H1 (cell line): ENCODE measurements at regions not wholly inside any gene's neighbourhood (a gene's known extent, or its start where the extent isn't known, plus 50 kb on each side); places are given as distances from the start of the nearest gene placed in this dataset.

Source experiments
- CTCF ChIA-PET: fragments of 300-600 bp; sonication (Branson Sonifier 250); formaldehyde crosslinking; loops from one replicate; lab custom pipeline; 2021; ENCODE audit not compliant: partially characterized antibody; lab: Charles Lee
- POLR2A ChIA-PET: fragments of 300-600 bp; sonication (Branson Sonifier 250); formaldehyde crosslinking; loops from one replicate; lab custom pipeline; 2021; ENCODE audit warnings: inconsistent platforms; ENCODE audit not compliant: partially characterized antibody; lab: Charles Lee
- DNase-seq, 2 experiments: peaks; one replicate each; pipeline versions ENCODE4 v3.0.0 to v3.0.0-alpha.2; 2010 to 2022; ENCODE audit warnings: low spot score in 2 of 2, low read depth in 1 of 2, mixed read lengths in 1 of 2
- FAIRE-seq: peaks from 2 replicates; lab custom pipeline; 2011; peaks lifted over from hg19 to GRCh38; lab: Jason Lieb, UNC
- H2AFZ ChIP-seq: 2 replicates; pipeline ENCODE4 v1.8.1; 2012; ENCODE audit warnings: low read length, inconsistent platforms
- H2AK5ac ChIP-seq: 2 replicates; pipeline ENCODE4 v1.6.1; 2013; ENCODE audit warnings: low read depth, low read length
- H2BK120ac ChIP-seq: replicated peaks from 2 replicates; pipeline ENCODE3; 2013; ENCODE audit warnings: low read depth, low read length, inconsistent platforms
- H2BK12ac ChIP-seq: 2 replicates; pipeline ENCODE4 v1.6.1; 2013; ENCODE audit warnings: low read depth, low read length
- H2BK15ac ChIP-seq: 2 replicates; pipeline ENCODE4 v1.6.1; 2013; ENCODE audit warnings: low read length
- H2BK20ac ChIP-seq: 2 replicates; pipeline ENCODE4 v1.6.1; 2013; ENCODE audit warnings: low read length
- H2BK5ac ChIP-seq: 2 replicates; pipeline ENCODE4 v1.6.1; 2013; ENCODE audit warnings: low read depth, low read length
- H3K14ac ChIP-seq: 2 replicates; pipeline ENCODE4 v1.6.1; 2013; ENCODE audit warnings: inconsistent platforms; ENCODE audit not compliant: insufficient read length
- H3K18ac ChIP-seq: 2 replicates; pipeline ENCODE4 v1.6.1; 2013; ENCODE audit warnings: low read length; ENCODE audit errors: extremely low read depth
- H3K23ac ChIP-seq: 2 replicates; pipeline ENCODE4 v1.6.1; 2013; ENCODE audit warnings: inconsistent platforms; ENCODE audit not compliant: insufficient read length
- H3K23me2 ChIP-seq: 2 replicates; pipeline ENCODE4 v1.6.1; 2013; ENCODE audit warnings: low read depth, low read length
- H3K27ac ChIP-seq: 2 replicates; pipeline ENCODE4 v1.6.1; 2011; ENCODE audit warnings: low read depth, low read length, inconsistent platforms
- H3K27me3 ChIP-seq, 4 experiments: replicated peaks in 1 of 4; 1 replicate in 1 of 4; 2 replicates in 3 of 4; pipeline versions ENCODE4 v1.6.1 to v1.8.1; 2011 to 2013; ENCODE audit warnings: low read length in 3 of 4, mild to moderate bottlenecking in 3 of 4, inconsistent platforms in 2 of 4, mixed read lengths in 2 of 4, moderate library complexity in 1 of 4; ENCODE audit not compliant: control insufficient read depth in 3 of 4, insufficient read depth in 3 of 4; ENCODE audit errors: extremely low read depth in 1 of 4
- H3K36me3 ChIP-seq, 4 experiments: 2 replicates each; pipeline versions ENCODE4 v1.6.1 to v1.8.1; 2011 to 2013; ENCODE audit warnings: mild to moderate bottlenecking in 4 of 4, low read length in 3 of 4, moderate library complexity in 2 of 4, control low read depth in 1 of 4, inconsistent platforms in 1 of 4; ENCODE audit not compliant: insufficient read depth in 4 of 4, control insufficient read depth in 2 of 4
- H3K4ac ChIP-seq: replicated peaks from 2 replicates; pipeline ENCODE3; 2013; ENCODE audit warnings: low read length, low read depth, mixed read lengths, inconsistent platforms; ENCODE audit not compliant: insufficient read length
- H3K4me1 ChIP-seq, 4 experiments: replicated peaks in 1 of 4; 1 replicate in 1 of 4; 2 replicates in 3 of 4; pipeline versions ENCODE4 v1.6.1 to v1.8.1; 2011 to 2013; ENCODE audit warnings: low read length in 3 of 4, inconsistent platforms in 2 of 4, mixed read lengths in 1 of 4; ENCODE audit not compliant: insufficient read depth in 4 of 4, control insufficient read depth in 3 of 4
- H3K4me2 ChIP-seq, 2 experiments: 2 replicates each; pipeline versions ENCODE4 v1.6.1 to v1.8.1; 2011 to 2013; ENCODE audit warnings: low read depth in 2 of 2, low read length in 2 of 2, control low read depth in 1 of 2, inconsistent platforms in 1 of 2, mild to moderate bottlenecking in 1 of 2; ENCODE audit not compliant: insufficient read depth in 1 of 2
- H3K4me3 ChIP-seq, 4 experiments: fragments of 200-600, 300-600 bp in 1 of 4; sonication (generic), shearing (Covaris generic), sonication (Bioruptor Twin) in 1 of 4; 2 replicates each; pipeline versions ENCODE4 v1.5.1 to v1.8.1; 2011 to 2016; ENCODE audit warnings: low read length in 4 of 4, low read depth in 3 of 4, control low read depth in 2 of 4, inconsistent platforms in 2 of 4, mild to moderate bottlenecking in 2 of 4, mixed read lengths in 1 of 4, moderate library complexity in 1 of 4; ENCODE audit not compliant: insufficient read depth in 2 of 4; ENCODE audit errors: extremely low read depth in 1 of 4
- H3K56ac ChIP-seq: replicated peaks from 2 replicates; pipeline ENCODE3; 2013; ENCODE audit warnings: low read depth, mild to moderate bottlenecking, mixed read lengths, low read length, inconsistent platforms; ENCODE audit not compliant: insufficient read length
- H3K79me1 ChIP-seq: 2 replicates; pipeline ENCODE4 v1.6.1; 2013; ENCODE audit warnings: low read depth, low read length, control low read depth
- H3K79me2 ChIP-seq, 2 experiments: 2 replicates each; pipeline versions ENCODE4 v1.6.1 to v1.8.1; 2012 to 2013; ENCODE audit warnings: low read length in 2 of 2, mild to moderate bottlenecking in 2 of 2, inconsistent platforms in 1 of 2; ENCODE audit not compliant: insufficient read depth in 2 of 2, control insufficient read depth in 1 of 2
- H3K9ac ChIP-seq, 4 experiments: replicated peaks in 1 of 4; 1 replicate in 1 of 4; 2 replicates in 3 of 4; pipeline versions ENCODE4 v1.6.1 to v1.8.1; 2011 to 2013; ENCODE audit warnings: low read depth in 3 of 4, low read length in 3 of 4, control low read depth in 2 of 4, mild to moderate bottlenecking in 2 of 4, moderate library complexity in 2 of 4, inconsistent platforms in 1 of 4; ENCODE audit errors: extremely low read depth in 1 of 4
- H3K9me3 ChIP-seq, 2 experiments: 2 replicates each; pipeline versions ENCODE4 v1.6.1 to v1.8.1; 2012 to 2013; ENCODE audit warnings: mild to moderate bottlenecking in 2 of 2, moderate library complexity in 2 of 2, control low read depth in 1 of 2, inconsistent platforms in 1 of 2, low read depth in 1 of 2, low read length in 1 of 2, mixed read lengths in 1 of 2; ENCODE audit not compliant: insufficient read depth in 2 of 2
- H4K20me1 ChIP-seq, 2 experiments: replicated peaks in 1 of 2; 2 replicates each; pipeline versions ENCODE3 to v1.8.1; 2011 to 2013; ENCODE audit warnings: inconsistent platforms in 2 of 2, low read length in 2 of 2, mild to moderate bottlenecking in 1 of 2; ENCODE audit not compliant: insufficient read depth in 2 of 2, control insufficient read depth in 1 of 2
- H4K5ac ChIP-seq: 2 replicates; pipeline ENCODE4 v1.6.1; 2013; ENCODE audit warnings: low read length, low read depth, mixed read lengths, inconsistent platforms; ENCODE audit not compliant: insufficient read length
- H4K8ac ChIP-seq: 2 replicates; pipeline ENCODE4 v1.8.0; 2013; ENCODE audit warnings: mild to moderate bottlenecking, moderate library complexity, low read length, inconsistent platforms; ENCODE audit not compliant: insufficient read depth; ENCODE audit errors: extremely low read depth
- H4K91ac ChIP-seq: replicated peaks from 2 replicates; pipeline ENCODE3; 2013; ENCODE audit warnings: low read length, mixed read lengths, inconsistent platforms; ENCODE audit not compliant: insufficient read length
- BRCA1 ChIP-seq: IDR thresholded peaks from 2 replicates; pipeline ENCODE4 v1.6.1; 2012; ENCODE audit warnings: low read depth, low read length, improper control_type of control experiment
- CBX5 ChIP-seq: fragments of 300-800, 300-1000 bp; sonication (generic); IDR thresholded peaks from 2 replicates; pipeline ENCODE4 v1.7.1; 2016; ENCODE audit warnings: antibody characterized with exemption, low read length, low read depth
- CEBPB ChIP-seq: IDR thresholded peaks from 2 replicates; pipeline ENCODE4 v1.6.1; 2012; ENCODE audit warnings: low read depth, low read length
- CTBP2 ChIP-seq: IDR thresholded peaks from 2 replicates; pipeline ENCODE4 v1.7.0; 2011; ENCODE audit warnings: borderline replicate concordance, mild to moderate bottlenecking, moderate library complexity, mixed read lengths, low read length; ENCODE audit not compliant: insufficient read depth, insufficient read length
- EZH2 ChIP-seq: fragments of 200-600 bp; sonication (generic); IDR thresholded peaks from 2 replicates; pipeline ENCODE4 v1.7.1; 2012; ENCODE audit warnings: low read depth, mild to moderate bottlenecking, moderate library complexity, low read length, inconsistent platforms; ENCODE audit not compliant: severe bottlenecking
- GABPA ChIP-seq: IDR thresholded peaks from 2 replicates; pipeline ENCODE4 v1.6.1; 2011; ENCODE audit warnings: mild to moderate bottlenecking, low read length, moderate library complexity, borderline replicate concordance; ENCODE audit not compliant: insufficient read depth
- KDM5A ChIP-seq: fragments of 200-600 bp; IDR thresholded peaks from 2 replicates; pipeline ENCODE4 v1.7.1; 2012; ENCODE audit warnings: mild to moderate bottlenecking, low read length, inconsistent platforms, mixed read lengths
- NRF1 ChIP-seq: IDR thresholded peaks from 2 replicates; pipeline ENCODE4 v1.6.1; 2011; ENCODE audit warnings: mild to moderate bottlenecking, low read depth, low read length, improper control_type of control experiment
- RFX5 ChIP-seq: IDR thresholded peaks from 2 replicates; pipeline ENCODE4 v1.6.1; 2011; ENCODE audit warnings: low read depth, low read length, improper control_type of control experiment, borderline replicate concordance
- RXRA ChIP-seq: IDR thresholded peaks from 2 replicates; pipeline ENCODE4 v1.6.1; 2011; ENCODE audit warnings: low read depth, mild to moderate bottlenecking, low read length, moderate library complexity; ENCODE audit not compliant: insufficient read depth
- SRF ChIP-seq: IDR thresholded peaks from 2 replicates; pipeline ENCODE4 v1.6.1; 2011; ENCODE audit warnings: mild to moderate bottlenecking, low read depth, low read length, moderate library complexity
- SUZ12 ChIP-seq: fragments of 200-600 bp; sonication (generic); IDR thresholded peaks from 2 replicates; pipeline ENCODE4 v1.6.1; 2012; ENCODE audit warnings: mild to moderate bottlenecking, inconsistent platforms, low read length, moderate library complexity, mixed read lengths
- TCF12 ChIP-seq: IDR thresholded peaks from 2 replicates; pipeline ENCODE4 v1.6.1; 2011; ENCODE audit warnings: low read depth, mild to moderate bottlenecking, low read length
- TEAD4 ChIP-seq: IDR thresholded peaks from 2 replicates; pipeline ENCODE4 v1.6.1; 2012; ENCODE audit warnings: low read depth, low read length, inconsistent platforms, mixed read lengths
- WGBS, 2 experiments: shearing (Covaris generic) in 1 of 2; methylation state at CpG; one replicate each; pipeline versions ENCODE4 v1.1.6 to v1.1.7; 2013 to 2015; ENCODE audit warnings: low lambda C conversion rate in 2 of 2, mixed read lengths in 2 of 2, inconsistent platforms in 1 of 2, low coverage in 1 of 2, missing lambda C conversion rate in 1 of 2; ENCODE audit not compliant: insufficient replicate concordance in 2 of 2, insufficient coverage in 1 of 2, insufficient read length in 1 of 2; ENCODE audit errors: extremely low coverage in 1 of 2, missing lambda C conversion rate in 1 of 2; 5-methylcytosine and 5-hydroxymethylcytosine counted together
- TF ChIP-seq, protein P1 (sequence below): IDR thresholded peaks from 2 replicates; pipeline ENCODE4 v1.6.1; 2012; ENCODE audit warnings: inconsistent platforms

DNA sequence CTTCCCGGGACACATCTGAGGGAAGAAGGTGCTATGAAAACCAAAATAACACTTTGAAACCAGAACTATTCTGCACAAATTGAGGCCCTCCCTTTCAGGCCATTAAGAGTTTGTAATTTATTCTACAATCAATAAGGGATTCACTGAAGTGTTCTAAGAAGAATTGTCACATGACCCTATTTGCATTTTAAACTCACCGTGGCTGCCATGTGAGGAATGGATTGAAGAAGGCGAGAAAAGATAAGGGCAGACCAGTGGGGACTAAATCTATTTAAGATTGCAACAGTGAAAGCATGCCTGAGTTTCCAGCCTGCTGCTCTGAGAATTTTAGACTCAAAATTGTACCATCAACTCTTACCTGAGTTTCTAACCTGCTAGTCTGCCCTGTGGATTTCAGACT lies 408.8 kb upstream of the SALL1 start:
- FAIRE-seq, result no peak
- Histone ChIP-seq H3K18ac (no peak overlapping the region), H2AFZ (no peak overlapping the region), H3K14ac (no peak overlapping the region), H2BK20ac (no peak overlapping the region), H4K5ac (no peak overlapping the region), H3K56ac (no peak overlapping the region), H2BK5ac (no peak overlapping the region), H4K20me1 (no peaks in the 10 kb centered on the region), H3K4ac (no peak overlapping the region), H3K4me2 (no peak overlapping the region), H3K23me2 (no peaks in the 10 kb centered on the region; the same call in 1 of the 2 replicates), H3K79me2 (no peaks in the 10 kb centered on the region), H2BK15ac (no peak overlapping the region), H3K36me3 (no peaks in the 10 kb centered on the region), H3K9ac (no peak overlapping the region), H3K4me3 (no peak overlapping the region), H3K79me1 (no peaks in the 10 kb centered on the region), H2AK5ac (no peak overlapping the region), H3K9me3 (no peaks in the 10 kb centered on the region), H4K91ac (no peak overlapping the region), H3K27me3 (no peaks in the 10 kb centered on the region), H4K8ac (no peak overlapping the region), H3K27ac (no peak overlapping the region), H2BK12ac (no peak overlapping the region), H3K4me1 (no peaks in the 10 kb centered on the region), H3K23ac (no peak overlapping the region), H2BK120ac (no peak overlapping the region)
- no peak for DNase-seq
- ChIA-PET CTCF (no interaction called here), POLR2A (interaction anchor here (1.0 kb wide), 1 partner anchor 26 kb away, joined by 3 read pairs; no protein-coding TSS in a partner anchor)
- 77% methylated on average over 3 of the region's 3 CpGs; no CpG with 5 or more reads in 1 of the 2 experiments for WGBS, 2 experiments
- TF ChIP-seq RFX5, result no peak
- TF ChIP-seq NRF1, result no peak
- TF ChIP-seq CTBP2, result no peak
- no peak for TF ChIP-seq TEAD4
- TF ChIP-seq RXRA, result no peak
- no peak for TF ChIP-seq TCF12
- TF ChIP-seq SUZ12, result no peak
- no peak for TF ChIP-seq EZH2
- TF ChIP-seq BRCA1, result no peak
- no peak for TF ChIP-seq CBX5
- no peak for TF ChIP-seq CEBPB
- TF ChIP-seq, protein P1, sequence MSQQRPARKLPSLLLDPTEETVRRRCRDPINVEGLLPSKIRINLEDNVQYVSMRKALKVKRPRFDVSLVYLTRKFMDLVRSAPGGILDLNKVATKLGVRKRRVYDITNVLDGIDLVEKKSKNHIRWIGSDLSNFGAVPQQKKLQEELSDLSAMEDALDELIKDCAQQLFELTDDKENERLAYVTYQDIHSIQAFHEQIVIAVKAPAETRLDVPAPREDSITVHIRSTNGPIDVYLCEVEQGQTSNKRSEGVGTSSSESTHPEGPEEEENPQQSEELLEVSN, result no peak
- no peak for TF ChIP-seq SRF
- TF ChIP-seq KDM5A, result no peak
- TF ChIP-seq GABPA, result no peak
